ENCODE measurements at regions not wholly inside any gene's neighbourhood (a gene's known extent, or its start where the extent isn't known, plus 50 kb on each side); places are given as distances from the start of the nearest gene placed in this dataset.

DNA sequence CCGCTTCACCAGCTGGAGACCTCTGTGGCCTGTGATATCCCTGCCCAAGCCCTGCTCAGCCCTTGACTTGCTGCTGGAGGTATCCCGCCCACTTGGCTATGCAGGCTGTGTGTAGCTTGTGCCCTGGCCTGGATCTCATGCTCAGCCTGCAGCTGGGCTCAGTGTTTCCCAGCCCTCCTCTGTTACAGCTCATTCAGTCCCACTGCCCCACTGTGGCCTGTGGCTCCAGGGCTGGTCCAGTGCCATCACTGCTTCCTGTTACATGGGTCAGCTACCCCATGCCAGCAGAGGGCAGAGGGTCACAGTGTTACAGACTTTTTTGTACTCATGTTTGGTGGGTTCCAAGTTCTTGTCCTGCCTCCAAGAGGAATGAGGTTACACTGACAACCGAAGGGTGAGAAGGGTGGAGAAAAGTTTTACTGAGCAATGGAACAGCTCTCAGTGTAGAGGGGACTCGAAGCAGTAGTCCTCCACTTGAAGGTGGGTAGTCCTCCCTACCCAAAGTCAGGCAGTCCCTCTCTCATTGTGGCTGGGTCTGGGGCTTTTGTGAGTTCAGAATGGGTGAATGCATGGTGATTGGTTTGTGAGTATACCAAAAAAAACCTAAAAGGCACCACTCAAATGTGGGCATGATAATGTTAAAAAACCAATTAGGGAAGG is 100.4 kb downstream of the ANKRD7 start:
- H3K4me3 ChIP-seq (ENCODE audit: low read depth in 1 of 3, low read length in 3 of 3): no peak overlapping the region
- H3K36me3 ChIP-seq (ENCODE audit: control insufficient read depth in 4 of 4, insufficient read depth in 3 of 4, low read depth in 1 of 4, low read length in 3 of 4): no peaks in the 10 kb centered on the region
- 84% methylated on average over 4 of the region's 4 CpGs for WGBS
- H3K9me3 ChIP-seq (ENCODE audit: control insufficient read depth in 4 of 4, low read length in 3 of 4): peaks cover 0 to 2% (median 0%) of the 10 kb centered on the region in 4 donors
- no peak for DNase-seq (ENCODE audit: low spot score)
- peaks cover 0 to 3% (median 0%) of the 10 kb centered on the region in 4 donors for H3K27me3 ChIP-seq (ENCODE audit: control insufficient read depth in 4 of 4, insufficient read depth in 4 of 4, low read length in 3 of 4)
- H3K27ac ChIP-seq (ENCODE audit: low read depth in 1 of 2, low read length in 2 of 2): no peak overlapping the region
- TF ChIP-seq YY1 (IDR thresholded peaks at IDR 0.05) (no peak), GABPA (IDR thresholded peaks at IDR 0.05 in 1 of 2, conservative IDR thresholded peaks at IDR 0.05 in 1 of 2) (no peak), SP1 (IDR thresholded peaks at IDR 0.05) (no peak), RXRA (IDR thresholded peaks at IDR 0.05) (no peak)
- TF ChIP-seq, protein P1, sequence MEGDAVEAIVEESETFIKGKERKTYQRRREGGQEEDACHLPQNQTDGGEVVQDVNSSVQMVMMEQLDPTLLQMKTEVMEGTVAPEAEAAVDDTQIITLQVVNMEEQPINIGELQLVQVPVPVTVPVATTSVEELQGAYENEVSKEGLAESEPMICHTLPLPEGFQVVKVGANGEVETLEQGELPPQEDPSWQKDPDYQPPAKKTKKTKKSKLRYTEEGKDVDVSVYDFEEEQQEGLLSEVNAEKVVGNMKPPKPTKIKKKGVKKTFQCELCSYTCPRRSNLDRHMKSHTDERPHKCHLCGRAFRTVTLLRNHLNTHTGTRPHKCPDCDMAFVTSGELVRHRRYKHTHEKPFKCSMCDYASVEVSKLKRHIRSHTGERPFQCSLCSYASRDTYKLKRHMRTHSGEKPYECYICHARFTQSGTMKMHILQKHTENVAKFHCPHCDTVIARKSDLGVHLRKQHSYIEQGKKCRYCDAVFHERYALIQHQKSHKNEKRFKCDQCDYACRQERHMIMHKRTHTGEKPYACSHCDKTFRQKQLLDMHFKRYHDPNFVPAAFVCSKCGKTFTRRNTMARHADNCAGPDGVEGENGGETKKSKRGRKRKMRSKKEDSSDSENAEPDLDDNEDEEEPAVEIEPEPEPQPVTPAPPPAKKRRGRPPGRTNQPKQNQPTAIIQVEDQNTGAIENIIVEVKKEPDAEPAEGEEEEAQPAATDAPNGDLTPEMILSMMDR (IDR thresholded peaks at IDR 0.05; ENCODE audit: low read depth, low read length, missing input control): no peak
- TF ChIP-seq, protein P2, sequence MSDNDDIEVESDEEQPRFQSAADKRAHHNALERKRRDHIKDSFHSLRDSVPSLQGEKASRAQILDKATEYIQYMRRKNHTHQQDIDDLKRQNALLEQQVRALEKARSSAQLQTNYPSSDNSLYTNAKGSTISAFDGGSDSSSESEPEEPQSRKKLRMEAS (IDR thresholded peaks at IDR 0.05): no peak
- TF ChIP-seq, protein P3, sequence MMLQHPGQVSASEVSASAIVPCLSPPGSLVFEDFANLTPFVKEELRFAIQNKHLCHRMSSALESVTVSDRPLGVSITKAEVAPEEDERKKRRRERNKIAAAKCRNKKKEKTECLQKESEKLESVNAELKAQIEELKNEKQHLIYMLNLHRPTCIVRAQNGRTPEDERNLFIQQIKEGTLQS (IDR thresholded peaks at IDR 0.05): no peak
- H3K4me1 ChIP-seq (ENCODE audit: control insufficient read depth in 4 of 4, insufficient read depth in 4 of 4, low read length in 3 of 4): no peaks in the 10 kb centered on the region
- no peak overlapping the region for H3K9ac ChIP-seq (ENCODE audit: low read depth in 1 of 2, low read length in 2 of 2)

DNA sequence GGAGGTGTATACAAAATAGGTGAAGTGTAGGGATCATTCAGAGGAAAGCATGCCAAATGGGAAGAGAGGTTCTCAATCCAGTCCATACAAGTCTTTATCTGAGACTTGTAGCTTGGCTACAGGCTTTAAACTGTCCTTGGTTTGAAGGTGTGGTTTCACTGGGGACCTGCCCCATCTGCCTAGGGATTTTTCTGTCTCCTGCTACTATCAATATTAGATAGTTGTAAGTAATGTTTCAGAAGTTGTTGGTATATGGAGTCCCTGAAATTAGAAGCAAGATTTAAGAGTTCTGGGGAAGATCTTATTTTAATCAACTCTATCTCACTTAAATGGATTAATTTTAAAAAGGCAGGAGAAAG is 100.9 kb downstream of the ANKRD7 start:
- Histone ChIP-seq H3K27me3 (ENCODE audit: control insufficient read depth in 4 of 4, insufficient read depth in 4 of 4, low read length in 3 of 4) (peaks cover 0 to 6% (median 0%) of the 10 kb centered on the region in 4 donors), H3K9me3 (ENCODE audit: control insufficient read depth in 4 of 4, low read length in 3 of 4) (peaks cover 0 to 2% (median 0%) of the 10 kb centered on the region in 4 donors), H3K4me1 (ENCODE audit: control insufficient read depth in 4 of 4, insufficient read depth in 4 of 4, low read length in 3 of 4) (no peaks in the 10 kb centered on the region), H3K9ac (ENCODE audit: low read depth in 1 of 2, low read length in 2 of 2) (no peak overlapping the region), H3K36me3 (ENCODE audit: control insufficient read depth in 4 of 4, insufficient read depth in 3 of 4, low read depth in 1 of 4, low read length in 3 of 4) (no peaks in the 10 kb centered on the region), H3K27ac (ENCODE audit: low read depth in 1 of 2, low read length in 2 of 2) (no peak overlapping the region), H3K4me3 (ENCODE audit: low read depth in 1 of 3, low read length in 3 of 3) (no peak overlapping the region)
- DNase-seq (ENCODE audit: low spot score): no peak
- TF ChIP-seq GABPA (IDR thresholded peaks at IDR 0.05 in 1 of 2, conservative IDR thresholded peaks at IDR 0.05 in 1 of 2) (no peak), JUND (IDR thresholded peaks at IDR 0.05) (no peak), SP1 (IDR thresholded peaks at IDR 0.05) (no peak), EGR1 (IDR thresholded peaks at IDR 0.05; ENCODE audit: low read depth in 2 of 2) (no peak), TAF1 (conservative IDR thresholded peaks at IDR 0.05) (no peak), HNF4G (IDR thresholded peaks at IDR 0.05) (no peak), FOXA2 (IDR thresholded peaks at IDR 0.05) (no peak), RXRA (IDR thresholded peaks at IDR 0.05) (no peak), NR2F2 (IDR thresholded peaks at IDR 0.05) (no peak), FOXA1 (IDR thresholded peaks at IDR 0.05) (no peak), YY1 (IDR thresholded peaks at IDR 0.05) (no peak), RAD21 (IDR thresholded peaks at IDR 0.05) (no peak)
- TF ChIP-seq, protein P2 (IDR thresholded peaks at IDR 0.05): no peak
- TF ChIP-seq, protein P4, sequence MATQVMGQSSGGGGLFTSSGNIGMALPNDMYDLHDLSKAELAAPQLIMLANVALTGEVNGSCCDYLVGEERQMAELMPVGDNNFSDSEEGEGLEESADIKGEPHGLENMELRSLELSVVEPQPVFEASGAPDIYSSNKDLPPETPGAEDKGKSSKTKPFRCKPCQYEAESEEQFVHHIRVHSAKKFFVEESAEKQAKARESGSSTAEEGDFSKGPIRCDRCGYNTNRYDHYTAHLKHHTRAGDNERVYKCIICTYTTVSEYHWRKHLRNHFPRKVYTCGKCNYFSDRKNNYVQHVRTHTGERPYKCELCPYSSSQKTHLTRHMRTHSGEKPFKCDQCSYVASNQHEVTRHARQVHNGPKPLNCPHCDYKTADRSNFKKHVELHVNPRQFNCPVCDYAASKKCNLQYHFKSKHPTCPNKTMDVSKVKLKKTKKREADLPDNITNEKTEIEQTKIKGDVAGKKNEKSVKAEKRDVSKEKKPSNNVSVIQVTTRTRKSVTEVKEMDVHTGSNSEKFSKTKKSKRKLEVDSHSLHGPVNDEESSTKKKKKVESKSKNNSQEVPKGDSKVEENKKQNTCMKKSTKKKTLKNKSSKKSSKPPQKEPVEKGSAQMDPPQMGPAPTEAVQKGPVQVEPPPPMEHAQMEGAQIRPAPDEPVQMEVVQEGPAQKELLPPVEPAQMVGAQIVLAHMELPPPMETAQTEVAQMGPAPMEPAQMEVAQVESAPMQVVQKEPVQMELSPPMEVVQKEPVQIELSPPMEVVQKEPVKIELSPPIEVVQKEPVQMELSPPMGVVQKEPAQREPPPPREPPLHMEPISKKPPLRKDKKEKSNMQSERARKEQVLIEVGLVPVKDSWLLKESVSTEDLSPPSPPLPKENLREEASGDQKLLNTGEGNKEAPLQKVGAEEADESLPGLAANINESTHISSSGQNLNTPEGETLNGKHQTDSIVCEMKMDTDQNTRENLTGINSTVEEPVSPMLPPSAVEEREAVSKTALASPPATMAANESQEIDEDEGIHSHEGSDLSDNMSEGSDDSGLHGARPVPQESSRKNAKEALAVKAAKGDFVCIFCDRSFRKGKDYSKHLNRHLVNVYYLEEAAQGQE (IDR thresholded peaks at IDR 0.05): no peak
- TF ChIP-seq, protein P3 (IDR thresholded peaks at IDR 0.05): no peak
- TF ChIP-seq, protein P1 (IDR thresholded peaks at IDR 0.05; ENCODE audit: low read depth, low read length, missing input control): no peak

All from liver (tissue), 8 donors.